GM23248 (cell line): ENCODE measurements at regions not wholly inside any gene's neighbourhood (a gene's known extent, or its start where the extent isn't known, plus 50 kb on each side); places are given as distances from the start of the nearest gene placed in this dataset.

Source experiments
- EZH2 ChIP-seq: fragments of 200-600 bp; sonication (generic); IDR thresholded peaks from 2 replicates; pipeline ENCODE4 v1.6.1; 2018; ENCODE audit warnings: antibody characterized with exemption, mild to moderate bottlenecking; ENCODE audit not compliant: insufficient read depth, poor library complexity, severe bottlenecking
- EZH2phosphoT487 ChIP-seq: fragments of 200-600 bp; sonication (generic); IDR thresholded peaks from 2 replicates; pipeline ENCODE4 v1.6.1; 2018; ENCODE audit warnings: antibody characterized with exemption, moderate library complexity, mild to moderate bottlenecking, low read depth; ENCODE audit not compliant: insufficient read depth

DNA sequence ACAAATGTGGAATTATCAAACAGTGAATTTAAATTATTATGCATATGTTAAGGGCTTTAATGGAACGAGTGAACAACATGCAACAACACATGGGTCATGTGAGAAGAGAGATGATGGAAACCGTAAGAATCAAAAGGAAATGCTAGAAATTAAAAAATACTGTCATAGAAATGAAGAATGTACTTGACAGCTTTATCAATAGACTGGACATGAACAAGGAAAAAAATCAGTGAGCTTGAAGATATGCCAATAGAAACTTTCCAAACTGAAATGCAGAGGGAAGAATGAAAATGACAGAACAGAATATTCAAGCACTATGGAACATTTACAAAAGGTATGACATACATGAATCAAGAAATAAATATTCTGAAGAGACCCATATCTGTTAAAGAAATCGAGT lies 117.7 kb upstream of the KCNJ3 start:
- no peak for TF ChIP-seq EZH2phosphoT487
- TF ChIP-seq EZH2, result no peak
